Ishikawa (cell line): ENCODE measurements at regions not wholly inside any gene's neighbourhood (a gene's known extent, or its start where the extent isn't known, plus 50 kb on each side); places are given as distances from the start of the nearest gene placed in this dataset.

Experiments
- CEBPB ChIP-seq: IDR thresholded peaks from 2 replicates; pipeline ENCODE4 v1.6.1; 2012
- CREB1 ChIP-seq: IDR thresholded peaks from 2 replicates; pipeline ENCODE4 v1.6.1; 2012; ENCODE audit warnings: low read depth
- EGR1 ChIP-seq: IDR thresholded peaks from 2 replicates; pipeline ENCODE4 v1.6.1; 2012
- EP300 ChIP-seq: IDR thresholded peaks from 2 replicates; pipeline ENCODE4 v1.6.1; 2012; ENCODE audit warnings: borderline replicate concordance
- FOXM1 ChIP-seq: IDR thresholded peaks from 2 replicates; pipeline ENCODE4 v1.6.1; 2012; ENCODE audit warnings: low read depth, borderline replicate concordance
- NFIC ChIP-seq: IDR thresholded peaks from 2 replicates; pipeline ENCODE4 v1.6.1; 2012
- RAD21 ChIP-seq: IDR thresholded peaks from 2 replicates; pipeline ENCODE4 v1.6.1; 2012; ENCODE audit warnings: low read depth
- TAF1 ChIP-seq: IDR thresholded peaks from 2 replicates; pipeline ENCODE4 v1.6.1; 2012; ENCODE audit warnings: low read depth, mild to moderate bottlenecking
- TCF12 ChIP-seq: IDR thresholded peaks from 2 replicates; pipeline ENCODE4 v1.6.1; 2012; ENCODE audit warnings: low read depth
- TEAD4 ChIP-seq: IDR thresholded peaks from 2 replicates; pipeline ENCODE4 v1.6.1; 2012
- YY1 ChIP-seq: IDR thresholded peaks from 2 replicates; pipeline ENCODE4 v1.6.1; 2012; ENCODE audit warnings: low read depth
- ZBTB7A ChIP-seq: IDR thresholded peaks from 2 replicates; pipeline ENCODE4 v1.6.1; 2012; ENCODE audit warnings: low read depth
- TF ChIP-seq, protein P1 (sequence below): IDR thresholded peaks from 2 replicates; pipeline ENCODE4 v1.6.1; 2012
- TF ChIP-seq, protein P2 (sequence below): IDR thresholded peaks from 2 replicates; pipeline ENCODE4 v1.6.1; 2012
- TF ChIP-seq, protein P3 (sequence below): IDR thresholded peaks from 2 replicates; pipeline ENCODE4 v1.6.1; 2012; ENCODE audit warnings: low read depth, mild to moderate bottlenecking

DNA sequence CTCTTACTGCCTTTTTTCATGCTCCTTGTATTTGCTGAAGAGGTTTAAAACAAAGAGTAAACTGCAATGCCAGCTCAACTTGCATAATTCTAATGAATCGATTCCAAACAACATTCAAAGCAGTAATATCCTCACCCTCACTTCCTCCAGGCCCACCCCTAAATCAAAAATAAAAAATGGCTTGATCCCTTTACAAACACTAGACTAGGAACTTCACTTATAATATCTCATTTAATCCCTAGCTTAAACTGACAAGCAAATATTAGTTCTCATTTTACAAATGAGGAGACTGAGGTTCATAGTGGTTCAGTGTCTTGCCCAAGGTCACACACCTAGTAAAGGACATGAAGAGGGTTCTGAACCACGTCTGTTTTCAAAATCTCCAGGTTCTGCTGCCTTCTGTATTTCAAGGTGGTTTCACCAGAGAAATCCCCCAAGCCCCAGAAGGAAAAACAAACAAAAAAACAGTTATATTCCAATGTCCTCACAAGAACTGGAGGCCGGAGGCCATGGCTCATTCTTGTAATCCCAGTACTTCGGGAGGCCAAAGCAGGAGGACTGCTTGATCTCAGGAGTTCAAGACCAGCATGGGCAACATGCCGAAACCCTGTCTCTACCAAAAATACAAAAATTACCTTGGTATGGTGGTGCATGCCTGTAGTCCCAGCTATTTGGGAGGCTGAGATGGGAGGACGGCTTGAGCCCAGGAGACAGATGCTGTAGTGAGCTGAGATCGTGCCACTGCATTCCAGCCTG lies 80.3 kb upstream of the GRIN2A start:
- TF ChIP-seq FOXM1 (no peak), ZBTB7A (no peak), RAD21 (no peak), TEAD4 (no peak), EGR1 (no peak), YY1 (no peak), NFIC (no peak), TCF12 (no peak), EP300 (no peak), CEBPB (no peak), TAF1 (no peak), CREB1 (no peak)
- TF ChIP-seq, protein P1, sequence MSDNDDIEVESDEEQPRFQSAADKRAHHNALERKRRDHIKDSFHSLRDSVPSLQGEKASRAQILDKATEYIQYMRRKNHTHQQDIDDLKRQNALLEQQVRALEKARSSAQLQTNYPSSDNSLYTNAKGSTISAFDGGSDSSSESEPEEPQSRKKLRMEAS: no peak
- TF ChIP-seq, protein P2, sequence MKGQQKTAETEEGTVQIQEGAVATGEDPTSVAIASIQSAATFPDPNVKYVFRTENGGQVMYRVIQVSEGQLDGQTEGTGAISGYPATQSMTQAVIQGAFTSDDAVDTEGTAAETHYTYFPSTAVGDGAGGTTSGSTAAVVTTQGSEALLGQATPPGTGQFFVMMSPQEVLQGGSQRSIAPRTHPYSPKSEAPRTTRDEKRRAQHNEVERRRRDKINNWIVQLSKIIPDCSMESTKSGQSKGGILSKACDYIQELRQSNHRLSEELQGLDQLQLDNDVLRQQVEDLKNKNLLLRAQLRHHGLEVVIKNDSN: no peak
- TF ChIP-seq, protein P3, sequence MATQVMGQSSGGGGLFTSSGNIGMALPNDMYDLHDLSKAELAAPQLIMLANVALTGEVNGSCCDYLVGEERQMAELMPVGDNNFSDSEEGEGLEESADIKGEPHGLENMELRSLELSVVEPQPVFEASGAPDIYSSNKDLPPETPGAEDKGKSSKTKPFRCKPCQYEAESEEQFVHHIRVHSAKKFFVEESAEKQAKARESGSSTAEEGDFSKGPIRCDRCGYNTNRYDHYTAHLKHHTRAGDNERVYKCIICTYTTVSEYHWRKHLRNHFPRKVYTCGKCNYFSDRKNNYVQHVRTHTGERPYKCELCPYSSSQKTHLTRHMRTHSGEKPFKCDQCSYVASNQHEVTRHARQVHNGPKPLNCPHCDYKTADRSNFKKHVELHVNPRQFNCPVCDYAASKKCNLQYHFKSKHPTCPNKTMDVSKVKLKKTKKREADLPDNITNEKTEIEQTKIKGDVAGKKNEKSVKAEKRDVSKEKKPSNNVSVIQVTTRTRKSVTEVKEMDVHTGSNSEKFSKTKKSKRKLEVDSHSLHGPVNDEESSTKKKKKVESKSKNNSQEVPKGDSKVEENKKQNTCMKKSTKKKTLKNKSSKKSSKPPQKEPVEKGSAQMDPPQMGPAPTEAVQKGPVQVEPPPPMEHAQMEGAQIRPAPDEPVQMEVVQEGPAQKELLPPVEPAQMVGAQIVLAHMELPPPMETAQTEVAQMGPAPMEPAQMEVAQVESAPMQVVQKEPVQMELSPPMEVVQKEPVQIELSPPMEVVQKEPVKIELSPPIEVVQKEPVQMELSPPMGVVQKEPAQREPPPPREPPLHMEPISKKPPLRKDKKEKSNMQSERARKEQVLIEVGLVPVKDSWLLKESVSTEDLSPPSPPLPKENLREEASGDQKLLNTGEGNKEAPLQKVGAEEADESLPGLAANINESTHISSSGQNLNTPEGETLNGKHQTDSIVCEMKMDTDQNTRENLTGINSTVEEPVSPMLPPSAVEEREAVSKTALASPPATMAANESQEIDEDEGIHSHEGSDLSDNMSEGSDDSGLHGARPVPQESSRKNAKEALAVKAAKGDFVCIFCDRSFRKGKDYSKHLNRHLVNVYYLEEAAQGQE: no peak

DNA sequence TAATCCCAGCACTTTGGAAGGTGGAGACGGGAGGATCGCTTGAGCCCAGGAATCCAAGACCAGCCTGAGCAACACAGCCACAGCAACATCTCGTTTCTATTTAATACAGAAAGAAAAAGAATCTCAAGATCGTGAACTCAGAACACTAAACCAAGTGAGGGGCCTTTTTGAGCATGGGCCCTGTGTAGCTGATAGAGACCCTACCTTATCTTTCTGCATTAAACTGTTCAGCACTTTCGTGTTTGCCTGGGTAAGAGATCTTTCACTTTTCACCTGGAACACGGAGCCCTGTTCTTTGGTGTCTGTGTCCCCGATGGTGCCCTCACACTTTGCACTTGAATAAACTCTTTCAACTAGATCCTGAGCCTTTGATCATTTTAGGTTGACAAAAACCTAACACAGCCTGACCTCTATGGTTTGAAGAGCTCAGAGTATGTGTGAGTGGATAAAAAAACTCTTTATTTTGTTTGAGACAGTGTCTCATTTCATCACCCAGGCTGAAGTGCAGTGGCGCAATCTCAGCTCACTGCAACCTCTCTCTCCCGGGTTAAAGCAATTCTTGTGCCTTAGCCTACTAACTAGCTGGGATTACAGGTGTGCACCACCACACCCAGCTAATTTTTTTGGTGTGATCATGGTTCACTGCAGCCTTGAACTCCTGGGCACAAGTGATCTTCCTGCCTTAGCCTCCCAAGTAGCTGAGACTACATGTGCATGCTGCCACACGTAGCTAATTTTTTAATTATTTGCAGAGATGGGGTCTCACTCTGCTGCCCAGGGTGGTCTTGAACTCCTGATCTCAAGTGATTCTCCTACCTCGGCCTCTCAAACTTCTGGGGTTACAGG lies 83.8 kb upstream of the GRIN2A start:
- TF ChIP-seq EP300 (no peak), CEBPB (no peak), TAF1 (no peak), TEAD4 (no peak), FOXM1 (no peak), RAD21 (no peak), EGR1 (no peak), YY1 (no peak), NFIC (no peak)
- TF ChIP-seq, protein P1: no peak
- TF ChIP-seq, protein P2: no peak
- TF ChIP-seq, protein P3: no peak

DNA sequence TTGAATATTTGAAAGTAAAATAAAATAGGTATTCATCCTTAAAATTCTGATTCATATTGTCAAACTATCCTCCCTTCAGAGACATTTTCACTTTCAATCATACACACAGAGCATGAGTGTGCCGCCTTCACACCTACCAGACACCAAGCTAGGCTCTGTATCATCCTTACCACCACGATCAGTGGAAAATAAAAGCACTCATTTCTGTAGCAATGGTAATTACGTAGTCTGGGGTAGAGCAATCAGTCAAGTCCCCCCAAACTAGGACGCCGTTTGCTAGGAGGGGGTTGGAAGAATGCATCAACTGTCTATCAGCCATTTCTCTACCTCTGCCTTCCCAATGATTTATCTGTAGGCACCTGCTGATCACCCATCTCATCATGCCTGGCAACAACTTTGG lies 84.6 kb upstream of the GRIN2A start:
- TF ChIP-seq FOXM1 (no peak), YY1 (no peak), TCF12 (no peak), CREB1 (no peak), NFIC (no peak), CEBPB (no peak), TAF1 (no peak), RAD21 (no peak), EP300 (no peak), ZBTB7A (no peak), EGR1 (no peak), TEAD4 (no peak)
- TF ChIP-seq, protein P1: no peak
- TF ChIP-seq, protein P3: no peak
- TF ChIP-seq, protein P2: no peak
